ENCODE measurements at regions not wholly inside any gene's neighbourhood (a gene's known extent, or its start where the extent isn't known, plus 50 kb on each side); places are given as distances from the start of the nearest gene placed in this dataset.

- no peaks in the 10 kb centered on the region for H3K27me3 ChIP-seq
- H3K9me3 ChIP-seq = no peaks in the 10 kb centered on the region
- no peak overlapping the region for H3K4me3 ChIP-seq
- no peak overlapping the region for H3K27ac ChIP-seq
- no peak for DNase-seq (ENCODE audit: low spot score in 2 of 2)
- H3K36me3 ChIP-seq = no peaks in the 10 kb centered on the region
- TF ChIP-seq CTCF (IDR thresholded peaks at IDR 0.05) = no peak
- no peak for TF ChIP-seq EP300 (IDR thresholded peaks at IDR 0.05)
- no peak for TF ChIP-seq POLR2A (IDR thresholded peaks at IDR 0.05)
- no peak for TF ChIP-seq POLR2AphosphoS5 (IDR thresholded peaks at IDR 0.05)
- H3K4me1 ChIP-seq = no peaks in the 10 kb centered on the region
- whole genome bisulfite sequencing = 100% methylated on average over 1 of the region's 1 CpG
Measured at GRCh38 chr9:100879884-100880283, 148.6 kb upstream of the PLPPR1 start.

- 87% methylated on average over 2 of the region's 2 CpGs for WGBS
- H3K27me3 ChIP-seq = no peaks in the 10 kb centered on the region
Measured at GRCh38 chr9:100880284-100880683, 148.2 kb upstream of the PLPPR1 start.

GRCh38 chr9:100884518-100884917 lies 144.0 kb upstream of the PLPPR1 start:
- TF ChIP-seq POLR2A (IDR thresholded peaks at IDR 0.05) (no peak), POLR2AphosphoS5 (IDR thresholded peaks at IDR 0.05) (no peak), EP300 (IDR thresholded peaks at IDR 0.05) (no peak), CTCF (IDR thresholded peaks at IDR 0.05) (no peak)
- H3K4me1 ChIP-seq = no peaks in the 10 kb centered on the region
- no peak overlapping the region for H3K27ac ChIP-seq
- no peaks in the 10 kb centered on the region for H3K36me3 ChIP-seq
- 57% methylated on average over 4 of the region's 4 CpGs for WGBS
- DNase-seq (ENCODE audit: low spot score in 2 of 2) = no peak
- no peak overlapping the region for H3K4me3 ChIP-seq
- no peaks in the 10 kb centered on the region for H3K9me3 ChIP-seq
- no peaks in the 10 kb centered on the region for H3K27me3 ChIP-seq

More at GRCh38 chr9:100880284-100880683, 148.2 kb upstream of the PLPPR1 start:
- H3K27ac ChIP-seq = no peak overlapping the region
- H3K36me3 ChIP-seq = no peaks in the 10 kb centered on the region
- DNase-seq (ENCODE audit: low spot score in 2 of 2) = no peak
- TF ChIP-seq POLR2AphosphoS5 (IDR thresholded peaks at IDR 0.05) (no peak), CTCF (IDR thresholded peaks at IDR 0.05) (no peak), EP300 (IDR thresholded peaks at IDR 0.05) (no peak), POLR2A (IDR thresholded peaks at IDR 0.05) (no peak)
- no peaks in the 10 kb centered on the region for H3K4me1 ChIP-seq
- no peaks in the 10 kb centered on the region for H3K9me3 ChIP-seq
- H3K4me3 ChIP-seq = no peak overlapping the region

- no peak overlapping the region for H3K27ac ChIP-seq
- 79% methylated on average over 3 of the region's 3 CpGs for WGBS
- DNase-seq (ENCODE audit: low spot score in 2 of 2) = no peak
- TF ChIP-seq EP300 (IDR thresholded peaks at IDR 0.05) (no peak), POLR2A (IDR thresholded peaks at IDR 0.05) (no peak), CTCF (IDR thresholded peaks at IDR 0.05) (no peak), POLR2AphosphoS5 (IDR thresholded peaks at IDR 0.05) (no peak)
- H3K4me3 ChIP-seq = no peak overlapping the region
- H3K9me3 ChIP-seq = no peaks in the 10 kb centered on the region
- no peaks in the 10 kb centered on the region for H3K36me3 ChIP-seq
- no peaks in the 10 kb centered on the region for H3K4me1 ChIP-seq
- no peaks in the 10 kb centered on the region for H3K27me3 ChIP-seq
Measured at GRCh38 chr9:100890321-100890720, 138.2 kb upstream of the PLPPR1 start.

- WGBS = 67% methylated on average over 5 of the region's 5 CpGs
Measured at GRCh38 chr9:100911273-100911672, 117.3 kb upstream of the PLPPR1 start.

More at GRCh38 chr9:100911273-100911672, 117.3 kb upstream of the PLPPR1 start:
- H3K9me3 ChIP-seq = no peaks in the 10 kb centered on the region
- DNase-seq (ENCODE audit: low spot score in 2 of 2) = no peak
- H3K4me3 ChIP-seq = no peak overlapping the region
- H3K36me3 ChIP-seq = no peaks in the 10 kb centered on the region
- no peak overlapping the region for H3K27ac ChIP-seq
- no peaks in the 10 kb centered on the region for H3K4me1 ChIP-seq
- H3K27me3 ChIP-seq = no peaks in the 10 kb centered on the region
- no peak for TF ChIP-seq EP300 (IDR thresholded peaks at IDR 0.05)
- no peak for TF ChIP-seq POLR2AphosphoS5 (IDR thresholded peaks at IDR 0.05)
- no peak for TF ChIP-seq CTCF (IDR thresholded peaks at IDR 0.05)
- TF ChIP-seq POLR2A (IDR thresholded peaks at IDR 0.05) = no peak

All from suprapubic skin (tissue), 4 donors.